SK-N-SH treated with all-trans-retinoic acid at 6 μM for 48 hours (cell line): ENCODE measurements at regions not wholly inside any gene's neighbourhood (a gene's known extent, or its start where the extent isn't known, plus 50 kb on each side); places are given as distances from the start of the nearest gene placed in this dataset.

Source experiments
- CSDC2 ChIP-seq: fragments of 250-450 bp; sonication (Bioruptor Pico); IDR thresholded peaks from 2 replicates; pipeline ENCODE4 v1.5.0; 2020; ENCODE audit warnings: mild to moderate bottlenecking, moderate library complexity
- TF ChIP-seq, protein P1 (sequence below): fragments of 250-450 bp; sonication (Bioruptor Pico); IDR thresholded peaks from 2 replicates; pipeline ENCODE4 v1.8.0; 2020; ENCODE audit warnings: mild to moderate bottlenecking, moderate library complexity, borderline replicate concordance

DNA sequence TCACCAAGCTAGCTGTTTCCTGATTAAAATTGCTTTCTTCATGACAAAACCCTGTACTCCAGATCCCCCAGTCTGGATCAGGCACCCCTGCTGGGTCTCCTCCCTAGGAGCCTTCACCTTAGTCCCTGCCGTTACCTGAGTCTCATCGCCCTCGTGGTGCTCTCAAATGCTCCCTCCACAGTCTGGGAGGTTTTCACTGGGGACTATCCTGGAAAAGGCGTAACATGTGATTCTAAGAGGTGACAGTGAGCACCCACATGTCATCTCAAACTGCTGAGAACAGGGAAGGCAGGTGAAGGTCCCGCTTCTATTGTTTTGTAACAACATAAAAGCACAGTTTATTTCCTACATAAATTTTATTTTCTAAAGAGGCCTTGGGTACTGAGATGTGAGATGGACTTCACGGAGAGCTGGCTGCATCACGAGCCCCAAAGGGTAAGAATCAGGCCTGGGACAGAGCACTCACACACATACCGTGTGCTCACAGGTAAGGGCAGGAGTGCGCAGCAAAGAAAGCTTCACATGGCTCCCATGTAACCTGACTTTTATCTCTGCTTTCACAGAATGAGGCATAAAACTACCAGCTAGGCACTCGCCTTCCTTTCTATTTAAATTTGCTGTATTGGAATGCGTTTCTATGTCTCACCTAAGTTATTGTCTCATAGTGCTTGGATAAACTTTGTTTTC lies 531.5 kb downstream of the RNF144A start:
- TF ChIP-seq, protein P1, sequence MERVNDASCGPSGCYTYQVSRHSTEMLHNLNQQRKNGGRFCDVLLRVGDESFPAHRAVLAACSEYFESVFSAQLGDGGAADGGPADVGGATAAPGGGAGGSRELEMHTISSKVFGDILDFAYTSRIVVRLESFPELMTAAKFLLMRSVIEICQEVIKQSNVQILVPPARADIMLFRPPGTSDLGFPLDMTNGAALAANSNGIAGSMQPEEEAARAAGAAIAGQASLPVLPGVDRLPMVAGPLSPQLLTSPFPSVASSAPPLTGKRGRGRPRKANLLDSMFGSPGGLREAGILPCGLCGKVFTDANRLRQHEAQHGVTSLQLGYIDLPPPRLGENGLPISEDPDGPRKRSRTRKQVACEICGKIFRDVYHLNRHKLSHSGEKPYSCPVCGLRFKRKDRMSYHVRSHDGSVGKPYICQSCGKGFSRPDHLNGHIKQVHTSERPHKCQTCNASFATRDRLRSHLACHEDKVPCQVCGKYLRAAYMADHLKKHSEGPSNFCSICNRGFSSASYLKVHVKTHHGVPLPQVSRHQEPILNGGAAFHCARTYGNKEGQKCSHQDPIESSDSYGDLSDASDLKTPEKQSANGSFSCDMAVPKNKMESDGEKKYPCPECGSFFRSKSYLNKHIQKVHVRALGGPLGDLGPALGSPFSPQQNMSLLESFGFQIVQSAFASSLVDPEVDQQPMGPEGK (CRISPR knock-in tag) = no peak
- no peak for TF ChIP-seq CSDC2
